Loucy (cell line): ENCODE measurements at regions not wholly inside any gene's neighbourhood (a gene's known extent, or its start where the extent isn't known, plus 50 kb on each side); places are given as distances from the start of the nearest gene placed in this dataset.

Experiments
- H2AFZ ChIP-seq: fragments of 200-600 bp; sonication (generic); 2 replicates; pipeline ENCODE4 v1.6.0; 2016; ENCODE audit warnings: antibody characterized with exemption, mild to moderate bottlenecking, low read length, moderate library complexity
- H3F3A ChIP-seq: fragments of 200-600 bp; 2 replicates; pipeline ENCODE4 v1.6.0; 2016; ENCODE audit warnings: antibody characterized with exemption, low read depth, mild to moderate bottlenecking
- H3K27me3 ChIP-seq: fragments of 200-600 bp; sonication (generic); 2 replicates; pipeline ENCODE4 v1.6.1; 2014; ENCODE audit warnings: low read length, mild to moderate bottlenecking; ENCODE audit not compliant: insufficient read depth, poor library complexity, severe bottlenecking
- H3K36me3 ChIP-seq: fragments of 200-600 bp; sonication (generic); 2 replicates; pipeline ENCODE4 v1.6.1; 2016; ENCODE audit warnings: low read length; ENCODE audit not compliant: insufficient read depth
- H3K4me1 ChIP-seq: fragments of 200-600 bp; sonication (generic); 2 replicates; pipeline ENCODE4 v1.5.1; 2014; ENCODE audit warnings: low read length, mild to moderate bottlenecking; ENCODE audit not compliant: insufficient read depth, poor library complexity, severe bottlenecking
- H3K4me2 ChIP-seq: fragments of 200-600 bp; sonication (generic); 2 replicates; pipeline ENCODE4 v1.6.0; 2014; ENCODE audit warnings: antibody characterized with exemption, low read length, low read depth, mild to moderate bottlenecking; ENCODE audit not compliant: poor library complexity, severe bottlenecking
- H3K4me3 ChIP-seq: fragments of 200-600 bp; sonication (generic); 2 replicates; pipeline ENCODE4 v1.5.1; 2014; ENCODE audit warnings: low read length, mild to moderate bottlenecking, mixed read lengths; ENCODE audit not compliant: poor library complexity, severe bottlenecking
- H3K79me2 ChIP-seq: fragments of 200-600 bp; sonication (generic); 2 replicates; pipeline ENCODE4 v1.6.1; 2014; ENCODE audit warnings: low read length; ENCODE audit not compliant: insufficient read depth
- H3K9ac ChIP-seq: fragments of 200-600 bp; sonication (generic); 2 replicates; pipeline ENCODE4 v1.6.0; 2014; ENCODE audit warnings: mild to moderate bottlenecking, low read depth, low read length, moderate library complexity; ENCODE audit not compliant: poor library complexity, severe bottlenecking
- H3K9me2 ChIP-seq: fragments of 200-600 bp; sonication (generic); replicated peaks from 2 replicates; pipeline ENCODE4 v1.6.1; 2016; ENCODE audit warnings: low read depth, low read length, mixed read lengths
- H3K9me3 ChIP-seq: fragments of 200-600 bp; sonication (generic); 2 replicates; pipeline ENCODE4 v1.6.1; 2014; ENCODE audit warnings: mild to moderate bottlenecking, antibody characterized with exemption, low read length, low read depth; ENCODE audit not compliant: insufficient read depth
- H4K20me1 ChIP-seq: fragments of 200-600 bp; sonication (generic); 2 replicates; pipeline ENCODE4 v1.6.0; 2014; ENCODE audit warnings: antibody characterized with exemption, low read length, mild to moderate bottlenecking; ENCODE audit not compliant: insufficient read depth, poor library complexity, severe bottlenecking
- CTCF ChIP-seq: fragments of 200-600 bp; sonication (generic); conservative IDR thresholded peaks from 2 replicates; pipeline ENCODE4 v1.5.1; 2014; ENCODE audit warnings: mild to moderate bottlenecking, antibody characterized with exemption, low read length
- EZH2phosphoT487 ChIP-seq: fragments of 200-600 bp; IDR thresholded peaks from 2 replicates; pipeline ENCODE4 v1.6.1; 2018; ENCODE audit warnings: antibody characterized with exemption, mild to moderate bottlenecking, moderate library complexity, borderline replicate concordance

DNA sequence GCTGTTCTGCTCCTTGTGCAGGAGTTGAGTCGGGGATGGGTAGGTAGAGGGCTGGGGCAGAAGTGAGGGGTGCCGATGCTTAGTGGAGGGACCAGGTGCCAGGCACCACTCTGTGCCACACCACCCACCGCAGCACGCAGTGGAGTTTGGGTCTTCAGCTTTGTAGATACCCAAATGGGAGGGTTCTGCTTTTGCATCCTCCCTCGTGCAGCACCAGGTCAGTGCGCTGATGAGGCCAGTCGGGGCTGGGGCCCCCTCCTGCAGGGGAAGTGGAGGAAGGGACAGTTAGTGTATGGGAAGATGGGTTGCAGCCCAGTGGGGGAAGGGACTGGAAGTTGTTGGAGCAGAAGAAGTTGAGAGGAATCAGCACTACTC, 244.0 kb downstream of the RHOU start:
- H3F3A ChIP-seq, result no peaks in the 10 kb centered on the region

DNA sequence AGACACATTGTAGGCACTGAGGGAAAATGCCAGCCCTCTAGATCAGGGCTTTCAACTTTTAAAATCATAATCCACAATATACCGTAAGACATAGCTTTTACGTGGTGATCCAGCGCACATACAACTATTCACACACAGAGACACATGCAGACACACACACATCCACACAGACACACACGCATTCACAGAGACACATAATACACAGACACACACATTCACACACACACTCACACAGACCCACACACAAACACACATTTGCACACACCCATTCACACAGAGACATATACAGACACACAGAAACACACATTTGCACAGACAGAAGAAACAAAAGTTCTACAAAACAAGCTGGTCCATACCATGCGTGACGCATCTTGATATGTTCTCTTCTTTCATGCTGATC, 244.5 kb downstream of the RHOU start:
- H3K9me3 ChIP-seq, result no peaks in the 10 kb centered on the region

More for the DNA sequence above, 244.0 kb downstream of the RHOU start:
- no peaks in the 10 kb centered on the region for H3K9me2 ChIP-seq
- H3K27me3 ChIP-seq, result no peaks in the 10 kb centered on the region
- no peak overlapping the region for H3K4me2 ChIP-seq
- no peak overlapping the region for H3K4me3 ChIP-seq
- no peaks in the 10 kb centered on the region for H3K9me3 ChIP-seq
- no peak overlapping the region for H3K9ac ChIP-seq
- no peaks in the 10 kb centered on the region for H3K36me3 ChIP-seq
- no peak overlapping the region for H2AFZ ChIP-seq
- H3K79me2 ChIP-seq, result no peaks in the 10 kb centered on the region
- no peaks in the 10 kb centered on the region for H4K20me1 ChIP-seq
- no peaks in the 10 kb centered on the region for H3K4me1 ChIP-seq
- TF ChIP-seq CTCF (no peak), EZH2phosphoT487 (no peak)

DNA sequence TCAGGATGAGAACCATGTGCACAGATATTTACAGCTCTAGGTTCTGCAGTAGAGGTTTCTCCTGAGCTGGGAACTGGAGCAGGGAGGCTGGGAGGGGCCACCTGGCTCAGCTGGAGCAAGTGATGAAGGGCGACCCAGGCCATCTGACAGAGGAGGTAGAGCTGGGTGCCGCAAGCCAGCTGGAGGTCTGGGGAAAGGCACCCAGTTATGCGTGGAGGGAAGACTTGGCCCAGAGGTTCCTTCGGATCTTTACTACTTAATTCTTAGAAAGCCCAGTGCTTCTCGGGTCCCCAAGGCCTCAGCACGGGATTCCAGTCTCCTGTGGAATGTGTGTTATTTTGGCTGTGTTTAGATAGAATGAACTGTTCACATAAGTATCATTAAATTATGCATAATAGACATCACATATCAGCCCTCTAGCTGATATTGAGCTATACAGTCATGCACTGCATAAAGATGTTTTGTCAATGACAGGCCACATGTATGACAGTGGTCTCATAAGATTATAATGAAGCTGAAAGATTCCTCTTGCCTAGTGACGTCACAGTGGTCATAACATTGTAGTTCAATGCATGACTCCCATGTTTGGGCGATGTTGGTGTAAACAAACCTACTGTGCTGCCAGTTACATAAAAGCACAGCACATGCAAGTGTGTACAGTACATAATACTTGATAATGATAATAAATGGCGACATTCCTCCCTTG, 245.1 kb downstream of the RHOU start:
- Histone ChIP-seq H3K4me3 (no peak overlapping the region), H3K36me3 (no peaks in the 10 kb centered on the region), H3F3A (no peaks in the 10 kb centered on the region), H3K4me1 (no peaks in the 10 kb centered on the region), H3K9ac (no peak overlapping the region), H3K27me3 (no peaks in the 10 kb centered on the region), H3K4me2 (no peak overlapping the region), H3K79me2 (no peaks in the 10 kb centered on the region), H2AFZ (no peak overlapping the region), H3K9me3 (no peaks in the 10 kb centered on the region), H4K20me1 (no peaks in the 10 kb centered on the region), H3K9me2 (no peaks in the 10 kb centered on the region)
- no peak for TF ChIP-seq EZH2phosphoT487
- TF ChIP-seq CTCF, result no peak

More for the DNA sequence above, 244.5 kb downstream of the RHOU start:
- Histone ChIP-seq H2AFZ (no peak overlapping the region), H3K79me2 (no peaks in the 10 kb centered on the region), H3K9me2 (no peaks in the 10 kb centered on the region), H3K4me1 (no peaks in the 10 kb centered on the region), H3K9ac (no peak overlapping the region), H3K36me3 (no peaks in the 10 kb centered on the region), H3K4me3 (no peak overlapping the region), H3F3A (no peaks in the 10 kb centered on the region), H3K4me2 (no peak overlapping the region), H3K27me3 (no peaks in the 10 kb centered on the region), H4K20me1 (no peaks in the 10 kb centered on the region)
- TF ChIP-seq EZH2phosphoT487, result no peak
- no peak for TF ChIP-seq CTCF
